ENCODE measurements at regions not wholly inside any gene's neighbourhood (a gene's known extent, or its start where the extent isn't known, plus 50 kb on each side); places are given as distances from the start of the nearest gene placed in this dataset.
A peak's percentile ranks its signal among the peaks of the same experiment; 100 is the strongest.

- no peaks in the 10 kb centered on the region for H3K36me3 Mint-ChIP-seq (ENCODE audit: insufficient read depth)
- H3K27me3 Mint-ChIP-seq = peaks cover 8% of the 10 kb centered on the region
- H3K27ac Mint-ChIP-seq = no peak overlapping the region
- H3K9me3 Mint-ChIP-seq (ENCODE audit: low read depth) = peaks cover 7% of the 10 kb centered on the region
- H3K4me1 Mint-ChIP-seq (ENCODE audit: low read depth) = peaks cover 2% of the 10 kb centered on the region
- no peak for DNase-seq (ENCODE audit: low spot score, unreplicated experiment)
- H3K4me3 Mint-ChIP-seq (ENCODE audit: low read depth) = no peak overlapping the region
- no peak for TF ChIP-seq CTCF (IDR thresholded peaks at IDR 0.05; ENCODE audit: unreplicated experiment)
Measured at GRCh38 chr15:38782156-38782555, 217.5 kb upstream of the RASGRP1 start.

GRCh38 chr15:38788918-38789317 lies 224.3 kb upstream of the RASGRP1 start:
- no peak for DNase-seq (ENCODE audit: low spot score, unreplicated experiment)
- H3K4me3 Mint-ChIP-seq (ENCODE audit: low read depth) = no peak overlapping the region
- H3K4me1 Mint-ChIP-seq (ENCODE audit: low read depth) = peaks cover 2% of the 10 kb centered on the region
- H3K9me3 Mint-ChIP-seq (ENCODE audit: low read depth) = no peaks in the 10 kb centered on the region
- no peaks in the 10 kb centered on the region for H3K27me3 Mint-ChIP-seq
- no peak for TF ChIP-seq CTCF (IDR thresholded peaks at IDR 0.05; ENCODE audit: unreplicated experiment)
- no peak overlapping the region for H3K27ac Mint-ChIP-seq
- no peaks in the 10 kb centered on the region for H3K36me3 Mint-ChIP-seq (ENCODE audit: insufficient read depth)

GRCh38 chr15:38789566-38789965 lies 225.0 kb upstream of the RASGRP1 start:
- no peak for DNase-seq (ENCODE audit: low spot score, unreplicated experiment)

GRCh38 chr15:38793206-38793810 lies 228.7 kb upstream of the RASGRP1 start:
- Mint-ChIP-seq H3K4me1 (ENCODE audit: low read depth) (peaks cover 10% of the 10 kb centered on the region), H3K27me3 (no peaks in the 10 kb centered on the region), H3K9me3 (ENCODE audit: low read depth) (peaks cover 5% of the 10 kb centered on the region), H3K4me3 (ENCODE audit: low read depth) (no peak overlapping the region), H3K36me3 (ENCODE audit: insufficient read depth) (no peaks in the 10 kb centered on the region), H3K27ac (no peak overlapping the region)
- no peak for DNase-seq (ENCODE audit: low spot score, unreplicated experiment)
- no peak for TF ChIP-seq CTCF (IDR thresholded peaks at IDR 0.05; ENCODE audit: unreplicated experiment)

More at GRCh38 chr15:38789566-38789965, 225.0 kb upstream of the RASGRP1 start:
- Mint-ChIP-seq H3K4me3 (ENCODE audit: low read depth) (no peak overlapping the region), H3K27ac (no peak overlapping the region), H3K4me1 (ENCODE audit: low read depth) (peaks cover 4% of the 10 kb centered on the region), H3K27me3 (no peaks in the 10 kb centered on the region), H3K9me3 (ENCODE audit: low read depth) (no peaks in the 10 kb centered on the region), H3K36me3 (ENCODE audit: insufficient read depth) (no peaks in the 10 kb centered on the region)
- TF ChIP-seq CTCF (IDR thresholded peaks at IDR 0.05; ENCODE audit: unreplicated experiment) = no peak

GRCh38 chr15:38795471-38796245 lies 231.0 kb upstream of the RASGRP1 start:
- Mint-ChIP-seq H3K4me1 (ENCODE audit: low read depth) (peaks cover 10% of the 10 kb centered on the region), H3K27ac (peak overlapping the region; percentile 89), H3K36me3 (ENCODE audit: insufficient read depth) (no peaks in the 10 kb centered on the region), H3K9me3 (ENCODE audit: low read depth) (peaks cover 13% of the 10 kb centered on the region), H3K27me3 (no peaks in the 10 kb centered on the region), H3K4me3 (ENCODE audit: low read depth) (no peak overlapping the region)
- DNase-seq (ENCODE audit: low spot score, unreplicated experiment) = no peak
- TF ChIP-seq CTCF (IDR thresholded peaks at IDR 0.05; ENCODE audit: unreplicated experiment) = no peak

Data from progenitor cell of endocrine pancreas (in vitro differentiated cells).